ENCODE measurements at regions not wholly inside any gene's neighbourhood (a gene's known extent, or its start where the extent isn't known, plus 50 kb on each side); places are given as distances from the start of the nearest gene placed in this dataset.
A peak's percentile ranks its signal among the peaks of the same experiment; 100 is the strongest.

DNA sequence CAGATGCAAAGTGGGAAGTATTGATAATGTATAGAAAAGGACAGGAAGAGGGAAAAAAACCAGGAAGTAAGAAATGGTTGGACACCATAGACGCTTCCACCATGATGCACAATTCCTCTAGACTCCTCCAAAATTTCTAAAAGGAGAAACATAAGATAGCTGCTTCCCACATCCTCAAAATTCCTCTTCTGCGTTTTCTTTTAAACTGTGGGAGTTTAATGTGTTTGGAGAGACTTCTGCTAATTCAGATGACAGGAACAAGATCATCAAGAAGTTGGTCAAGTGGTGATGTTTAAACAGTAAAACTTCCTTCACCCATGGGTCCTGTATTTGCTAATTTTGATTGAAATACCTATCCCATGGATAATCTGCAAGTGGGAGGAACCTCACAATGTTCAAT lies 130.2 kb downstream of the IRS2 start:
- Histone ChIP-seq H3K36me3 (ENCODE audit: control insufficient read depth, insufficient read depth, low read length) (no peaks in the 10 kb centered on the region), H3K4me1 (ENCODE audit: control insufficient read depth, insufficient read depth, low read length) (no peaks in the 10 kb centered on the region), H3K27ac (ENCODE audit: low read length) (no peak overlapping the region), H3K27me3 (ENCODE audit: control insufficient read depth, insufficient read depth, low read length) (no peaks in the 10 kb centered on the region), H3K4me3 (ENCODE audit: low read length) (no peak overlapping the region), H3K9me3 (ENCODE audit: control insufficient read depth, low read depth, low read length) (no peaks in the 10 kb centered on the region)
- 100% methylated on average over 2 of the region's 2 CpGs for WGBS (ENCODE audit: insufficient coverage, low lambda C conversion rate)
- no peak for DNase-seq

DNA sequence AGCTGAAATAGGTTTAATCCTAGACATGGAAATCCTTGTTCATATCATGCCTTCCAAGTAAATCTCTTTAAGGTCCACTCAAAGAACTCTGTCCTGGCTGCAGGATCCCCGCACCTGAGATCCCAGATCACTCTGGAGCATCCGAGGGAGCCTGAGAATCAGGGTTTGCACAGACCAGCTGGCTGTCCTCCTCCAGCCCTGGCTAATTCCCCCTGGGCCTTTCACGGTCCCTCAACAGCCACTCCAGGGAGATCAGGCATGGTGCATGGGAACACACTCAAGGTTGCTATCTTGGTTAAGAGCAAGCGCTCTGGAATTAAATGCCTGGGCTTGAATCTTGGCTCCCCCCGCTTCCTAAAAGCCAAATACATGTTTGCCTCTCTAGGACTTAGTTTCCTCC lies 130.8 kb downstream of the IRS2 start:
- no CpG with 5 or more reads among the region's 5 CpGs for WGBS (ENCODE audit: insufficient coverage, low lambda C conversion rate)
- no peaks in the 10 kb centered on the region for H3K4me1 ChIP-seq (ENCODE audit: control insufficient read depth, insufficient read depth, low read length)
- no peak overlapping the region for H3K4me3 ChIP-seq (ENCODE audit: low read length)
- no peaks in the 10 kb centered on the region for H3K9me3 ChIP-seq (ENCODE audit: control insufficient read depth, low read depth, low read length)
- H3K27me3 ChIP-seq (ENCODE audit: control insufficient read depth, insufficient read depth, low read length): no peaks in the 10 kb centered on the region
- DNase-seq: no peak
- peak overlapping the region; percentile 3 for H3K27ac ChIP-seq (ENCODE audit: low read length)
- H3K36me3 ChIP-seq (ENCODE audit: control insufficient read depth, insufficient read depth, low read length): no peaks in the 10 kb centered on the region

DNA sequence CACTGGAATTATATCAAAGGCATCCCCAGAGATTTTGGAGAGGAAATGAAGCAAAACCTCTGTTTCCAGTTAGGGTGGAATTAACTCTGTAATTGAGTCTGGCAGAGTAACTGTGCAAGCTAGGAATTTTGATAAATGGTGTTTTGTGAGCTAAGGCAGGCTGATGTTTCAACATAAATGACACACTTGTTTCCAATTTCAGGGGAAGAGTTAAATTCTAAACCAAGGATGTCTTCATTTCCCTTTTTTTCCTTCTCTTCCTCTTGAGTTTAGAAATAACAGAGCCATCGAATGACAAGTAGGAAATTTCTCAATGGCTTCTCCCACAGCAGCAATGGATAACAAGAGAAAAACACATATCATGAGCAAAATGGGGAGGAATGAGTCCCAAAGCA lies 131.2 kb downstream of the IRS2 start:
- WGBS (ENCODE audit: insufficient coverage, low lambda C conversion rate): no CpG with 5 or more reads among the region's 1 CpG
- H3K4me3 ChIP-seq (ENCODE audit: low read length): no peak overlapping the region
- DNase-seq: no peak
- H3K27ac ChIP-seq (ENCODE audit: low read length): no peak overlapping the region
- no peaks in the 10 kb centered on the region for H3K4me1 ChIP-seq (ENCODE audit: control insufficient read depth, insufficient read depth, low read length)
- no peaks in the 10 kb centered on the region for H3K9me3 ChIP-seq (ENCODE audit: control insufficient read depth, low read depth, low read length)
- no peaks in the 10 kb centered on the region for H3K36me3 ChIP-seq (ENCODE audit: control insufficient read depth, insufficient read depth, low read length)
- H3K27me3 ChIP-seq (ENCODE audit: control insufficient read depth, insufficient read depth, low read length): no peaks in the 10 kb centered on the region

DNA sequence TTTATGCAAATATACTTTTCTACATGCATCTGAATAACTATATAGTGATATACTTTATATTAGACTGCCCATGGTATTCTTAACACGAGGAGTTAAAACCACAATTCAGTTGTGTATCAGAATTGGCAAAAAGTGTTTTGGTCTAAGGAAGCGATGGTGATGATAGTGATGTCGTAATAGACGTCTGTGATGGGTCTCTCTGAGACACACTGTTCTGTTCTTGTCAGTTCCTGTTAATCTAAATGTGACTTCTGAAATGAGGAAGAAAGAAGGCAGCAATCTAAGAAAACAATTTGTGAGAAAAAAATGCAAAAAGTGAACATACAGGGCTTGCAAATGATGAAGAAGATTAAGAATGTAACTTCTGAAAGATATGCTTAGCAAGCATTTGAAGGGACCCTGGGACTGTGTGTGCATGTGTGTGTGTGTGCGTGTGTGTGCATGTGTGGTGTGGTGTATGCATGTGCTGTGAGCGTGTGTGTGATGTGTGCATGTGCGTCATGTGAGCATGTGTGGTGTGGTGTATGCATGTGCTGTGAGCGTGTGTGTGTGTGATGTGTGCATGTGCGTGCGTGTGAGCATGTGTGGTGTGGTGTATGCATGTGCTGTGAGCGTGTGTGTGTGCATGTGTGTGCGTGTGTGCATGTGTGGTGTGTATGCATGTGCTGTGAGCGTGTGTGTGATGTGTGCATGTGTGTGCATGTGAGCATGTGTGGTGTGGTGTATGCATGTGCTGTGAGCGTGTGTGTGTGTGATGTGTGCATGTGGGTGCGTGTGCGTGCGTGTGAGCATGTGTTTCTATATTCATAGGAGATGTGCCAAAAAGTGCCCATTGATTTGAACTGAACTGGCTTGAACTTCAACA lies 131.8 kb downstream of the IRS2 start:
- no peak overlapping the region for H3K4me3 ChIP-seq (ENCODE audit: low read length)
- H3K4me1 ChIP-seq (ENCODE audit: control insufficient read depth, insufficient read depth, low read length): no peaks in the 10 kb centered on the region
- H3K27ac ChIP-seq (ENCODE audit: low read length): no peak overlapping the region
- no peaks in the 10 kb centered on the region for H3K9me3 ChIP-seq (ENCODE audit: control insufficient read depth, low read depth, low read length)
- H3K36me3 ChIP-seq (ENCODE audit: control insufficient read depth, insufficient read depth, low read length): no peaks in the 10 kb centered on the region
- WGBS (ENCODE audit: insufficient coverage, low lambda C conversion rate): 81% methylated on average over 3 of the region's 17 CpGs
- no peak for DNase-seq
- H3K27me3 ChIP-seq (ENCODE audit: control insufficient read depth, insufficient read depth, low read length): no peaks in the 10 kb centered on the region

DNA sequence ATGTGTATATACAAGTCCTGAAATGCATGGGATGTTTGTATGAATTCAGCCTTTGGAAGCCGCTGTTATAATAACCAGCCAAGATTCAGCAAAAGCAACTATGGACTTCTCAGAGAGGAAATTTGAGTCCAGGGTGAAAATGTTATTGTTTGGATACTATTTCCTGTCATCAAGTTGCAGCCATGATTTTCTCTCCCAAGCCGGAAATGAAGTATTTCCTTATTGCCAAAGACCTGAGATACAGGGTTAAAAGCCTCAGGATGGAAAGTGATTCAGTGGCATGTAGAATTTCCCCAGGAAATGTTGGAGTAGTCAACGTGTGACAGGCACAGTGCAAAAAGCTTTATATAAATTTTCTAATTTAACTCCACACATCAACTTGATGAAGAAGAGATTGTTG lies 133.9 kb downstream of the IRS2 start:
- WGBS (ENCODE audit: insufficient coverage, low lambda C conversion rate): 60% methylated on average over 1 of the region's 3 CpGs
- no peaks in the 10 kb centered on the region for H3K4me1 ChIP-seq (ENCODE audit: control insufficient read depth, insufficient read depth, low read length)
- no peak for DNase-seq

DNA sequence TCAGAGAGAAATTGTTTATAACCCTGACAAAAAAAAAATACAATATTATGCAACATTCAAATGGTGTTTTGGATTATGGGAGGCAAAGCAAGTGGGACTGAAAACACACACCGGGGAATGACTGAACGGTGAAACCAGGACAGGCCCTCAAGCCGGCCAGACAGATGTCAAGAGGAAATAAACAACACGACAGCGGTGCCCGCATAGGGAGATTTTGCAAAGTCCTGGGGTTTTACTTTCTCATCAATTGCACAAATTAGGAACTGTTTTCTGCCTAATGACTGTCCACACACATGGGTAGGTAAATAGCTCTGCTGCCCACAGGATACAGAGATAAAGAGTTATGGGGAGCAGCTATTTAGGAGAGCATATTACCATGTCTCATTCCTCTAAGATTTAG lies 134.5 kb downstream of the IRS2 start:
- no peak for DNase-seq
- H3K36me3 ChIP-seq (ENCODE audit: control insufficient read depth, insufficient read depth, low read length): no peaks in the 10 kb centered on the region
- H3K27me3 ChIP-seq (ENCODE audit: control insufficient read depth, insufficient read depth, low read length): no peaks in the 10 kb centered on the region
- H3K4me3 ChIP-seq (ENCODE audit: low read length): no peak overlapping the region
- no peaks in the 10 kb centered on the region for H3K9me3 ChIP-seq (ENCODE audit: control insufficient read depth, low read depth, low read length)
- WGBS (ENCODE audit: insufficient coverage, low lambda C conversion rate): no CpG with 5 or more reads among the region's 6 CpGs
- H3K27ac ChIP-seq (ENCODE audit: low read length): no peak overlapping the region
- H3K4me1 ChIP-seq (ENCODE audit: control insufficient read depth, insufficient read depth, low read length): no peaks in the 10 kb centered on the region

More for the DNA sequence above, 133.9 kb downstream of the IRS2 start:
- H3K4me3 ChIP-seq (ENCODE audit: low read length): no peak overlapping the region
- H3K27ac ChIP-seq (ENCODE audit: low read length): no peak overlapping the region
- no peaks in the 10 kb centered on the region for H3K27me3 ChIP-seq (ENCODE audit: control insufficient read depth, insufficient read depth, low read length)
- H3K36me3 ChIP-seq (ENCODE audit: control insufficient read depth, insufficient read depth, low read length): no peaks in the 10 kb centered on the region
- H3K9me3 ChIP-seq (ENCODE audit: control insufficient read depth, low read depth, low read length): no peaks in the 10 kb centered on the region

DNA sequence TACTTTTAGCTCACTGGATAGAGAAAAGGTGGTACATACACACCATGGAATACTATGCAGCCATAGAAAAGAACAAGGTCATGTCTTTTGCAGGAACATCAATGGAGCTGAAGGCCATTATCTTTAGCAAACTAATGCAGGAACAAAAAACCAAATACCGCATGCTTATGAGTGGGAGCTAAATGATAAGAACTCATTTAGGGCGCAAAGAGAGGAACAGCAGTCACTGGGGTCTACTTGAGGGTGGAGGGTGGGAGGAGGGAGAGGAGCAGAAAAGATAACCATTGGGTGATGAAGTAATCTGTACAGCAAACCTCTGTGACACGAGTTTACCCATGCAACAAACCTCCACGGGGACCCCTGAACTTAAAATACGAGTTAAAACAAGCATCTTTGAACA lies 135.1 kb downstream of the IRS2 start:
- no peak for DNase-seq
- H3K27me3 ChIP-seq (ENCODE audit: control insufficient read depth, insufficient read depth, low read length): no peaks in the 10 kb centered on the region
- H3K9me3 ChIP-seq (ENCODE audit: control insufficient read depth, low read depth, low read length): no peaks in the 10 kb centered on the region
- H3K36me3 ChIP-seq (ENCODE audit: control insufficient read depth, insufficient read depth, low read length): no peaks in the 10 kb centered on the region
- no peak overlapping the region for H3K4me3 ChIP-seq (ENCODE audit: low read length)
- H3K4me1 ChIP-seq (ENCODE audit: control insufficient read depth, insufficient read depth, low read length): no peaks in the 10 kb centered on the region
- no CpG with 5 or more reads among the region's 5 CpGs for WGBS (ENCODE audit: insufficient coverage, low lambda C conversion rate)
- H3K27ac ChIP-seq (ENCODE audit: low read length): no peak overlapping the region

DNA sequence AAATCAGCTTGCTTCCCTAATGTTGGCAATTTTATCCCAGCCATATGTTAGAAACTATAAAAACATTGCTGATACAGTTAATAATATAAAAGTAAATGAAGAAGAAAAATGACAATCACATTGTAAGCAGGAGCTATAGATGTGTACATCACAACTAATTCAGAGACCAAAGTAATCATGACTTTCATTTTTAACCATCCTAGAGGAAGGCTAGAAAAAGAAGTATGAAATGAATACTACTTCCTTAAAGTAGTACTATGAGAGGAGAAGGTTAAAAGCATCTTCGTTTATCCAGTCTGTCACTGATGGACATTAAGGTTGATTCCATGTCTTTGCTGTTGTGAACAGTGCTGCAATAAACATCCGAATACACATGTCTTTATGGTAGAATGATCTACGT lies 135.5 kb downstream of the IRS2 start:
- Histone ChIP-seq H3K36me3 (ENCODE audit: control insufficient read depth, insufficient read depth, low read length) (no peaks in the 10 kb centered on the region), H3K27ac (ENCODE audit: low read length) (no peak overlapping the region), H3K27me3 (ENCODE audit: control insufficient read depth, insufficient read depth, low read length) (no peaks in the 10 kb centered on the region), H3K9me3 (ENCODE audit: control insufficient read depth, low read depth, low read length) (no peaks in the 10 kb centered on the region), H3K4me3 (ENCODE audit: low read length) (no peak overlapping the region), H3K4me1 (ENCODE audit: control insufficient read depth, insufficient read depth, low read length) (no peaks in the 10 kb centered on the region)
- DNase-seq: no peak
- 100% methylated on average over 1 of the region's 3 CpGs for WGBS (ENCODE audit: insufficient coverage, low lambda C conversion rate)

DNA sequence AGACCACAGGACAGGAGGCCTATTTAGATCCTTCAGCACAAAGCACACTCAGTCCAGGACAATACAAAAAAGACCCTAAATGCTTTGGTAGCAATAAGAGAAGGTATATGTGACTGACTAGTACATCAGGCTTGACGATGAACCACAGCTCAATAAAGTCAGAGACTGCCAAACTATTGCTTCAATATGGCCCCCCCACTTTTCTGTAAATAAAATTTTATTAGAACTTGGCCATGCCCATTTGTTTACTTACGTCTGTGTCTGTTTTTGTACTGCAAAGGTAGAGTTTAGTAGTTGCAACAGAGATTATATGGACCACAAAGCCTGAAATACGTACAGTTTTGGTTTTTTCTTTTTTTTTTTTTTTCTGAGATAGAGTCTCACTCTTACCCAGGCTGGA lies 136.7 kb downstream of the IRS2 start:
- no peak for DNase-seq
- WGBS (ENCODE audit: insufficient coverage, low lambda C conversion rate): 100% methylated on average over 1 of the region's 3 CpGs
- H3K4me1 ChIP-seq (ENCODE audit: control insufficient read depth, insufficient read depth, low read length): no peaks in the 10 kb centered on the region

DNA sequence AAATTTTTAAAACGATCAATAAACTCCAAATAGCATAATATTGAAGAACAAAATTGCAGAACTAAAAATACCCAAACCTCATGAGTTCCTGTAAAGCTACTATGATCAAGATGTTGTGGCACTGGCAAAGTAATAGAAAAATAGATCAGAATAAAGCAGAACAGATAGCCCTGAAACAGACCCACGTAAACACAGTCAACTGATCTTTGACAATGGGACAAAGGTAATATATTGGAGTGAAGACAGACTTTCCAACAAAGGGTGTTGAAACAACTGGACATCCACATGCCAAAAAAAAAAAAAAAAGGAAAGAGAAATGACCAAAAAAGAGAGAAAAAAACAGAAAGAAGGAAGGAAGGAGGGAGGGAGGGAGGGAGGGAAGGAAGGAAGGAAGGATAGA lies 138.7 kb downstream of the IRS2 start:
- no peaks in the 10 kb centered on the region for H3K27me3 ChIP-seq (ENCODE audit: control insufficient read depth, insufficient read depth, low read length)
- no peak overlapping the region for H3K27ac ChIP-seq (ENCODE audit: low read length)
- H3K4me1 ChIP-seq (ENCODE audit: control insufficient read depth, insufficient read depth, low read length): no peaks in the 10 kb centered on the region
- 57% methylated on average over 1 of the region's 2 CpGs for WGBS (ENCODE audit: insufficient coverage, low lambda C conversion rate)
- no peaks in the 10 kb centered on the region for H3K9me3 ChIP-seq (ENCODE audit: control insufficient read depth, low read depth, low read length)
- no peaks in the 10 kb centered on the region for H3K36me3 ChIP-seq (ENCODE audit: control insufficient read depth, insufficient read depth, low read length)
- no peak overlapping the region for H3K4me3 ChIP-seq (ENCODE audit: low read length)
- no peak for DNase-seq

More for the DNA sequence above, 136.7 kb downstream of the IRS2 start:
- Histone ChIP-seq H3K27me3 (ENCODE audit: control insufficient read depth, insufficient read depth, low read length) (no peaks in the 10 kb centered on the region), H3K36me3 (ENCODE audit: control insufficient read depth, insufficient read depth, low read length) (no peaks in the 10 kb centered on the region), H3K4me3 (ENCODE audit: low read length) (no peak overlapping the region), H3K27ac (ENCODE audit: low read length) (no peak overlapping the region), H3K9me3 (ENCODE audit: control insufficient read depth, low read depth, low read length) (no peaks in the 10 kb centered on the region)

DNA sequence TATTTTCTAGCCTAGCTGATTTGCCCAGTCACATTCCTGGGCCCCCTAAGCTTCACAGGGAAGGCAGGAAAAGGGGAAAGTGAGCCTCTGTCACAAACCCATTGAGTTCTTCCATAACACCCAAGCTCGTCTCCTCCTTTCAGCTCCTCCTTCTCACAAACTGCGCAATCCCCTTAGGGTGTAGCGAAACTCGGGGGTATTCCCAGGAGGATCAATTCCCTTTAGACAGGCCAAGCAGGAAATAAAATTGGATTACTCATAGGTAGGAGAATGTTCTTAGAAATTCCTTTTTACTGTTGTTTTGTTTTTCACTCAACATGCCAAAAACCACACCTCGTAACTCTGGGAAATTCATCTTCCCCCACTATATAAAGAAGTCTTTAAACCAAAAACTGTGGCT lies 139.3 kb downstream of the IRS2 start:
- no peak overlapping the region for H3K27ac ChIP-seq (ENCODE audit: low read length)
- no peak for DNase-seq
- no peaks in the 10 kb centered on the region for H3K9me3 ChIP-seq (ENCODE audit: control insufficient read depth, low read depth, low read length)
- H3K36me3 ChIP-seq (ENCODE audit: control insufficient read depth, insufficient read depth, low read length): no peaks in the 10 kb centered on the region
- WGBS (ENCODE audit: insufficient coverage, low lambda C conversion rate): 100% methylated on average over 1 of the region's 5 CpGs
- no peaks in the 10 kb centered on the region for H3K27me3 ChIP-seq (ENCODE audit: control insufficient read depth, insufficient read depth, low read length)
- H3K4me1 ChIP-seq (ENCODE audit: control insufficient read depth, insufficient read depth, low read length): no peaks in the 10 kb centered on the region
- H3K4me3 ChIP-seq (ENCODE audit: low read length): no peak overlapping the region
